Activated B cell treated with CpG ODN at 0.5 μM for 24 hours (primary cell): ENCODE measurements at regions not wholly inside any gene's neighbourhood (a gene's known extent, or its start where the extent isn't known, plus 50 kb on each side); places are given as distances from the start of the nearest gene placed in this dataset.

ENCODE experiments used
- ATAC-seq: fragments of 200-7000 bp; cut with Tn5 transposase; one replicate; pipeline ENCODE4 v1.10.0; 2021; ENCODE audit warnings: low read depth, mild to moderate bottlenecking, moderate library complexity
- CTCF ChIA-PET: fragments of 350-600 bp; sonication (Branson Sonifier 250); formaldehyde crosslinking; loops from one replicate; lab custom pipeline; 2021; ENCODE audit warnings: antibody characterized with exemption; lab: Charles Lee
- POLR2A ChIA-PET: fragments of 350-600 bp; sonication (Branson Sonifier 250); formaldehyde crosslinking; loops from one replicate; lab custom pipeline; 2021; ENCODE audit warnings: antibody characterized with exemption; lab: Charles Lee
- DNase-seq: peaks from one replicate; pipeline ENCODE4 v3.0.0; 2022
- H3K27ac Mint-ChIP-seq: one replicate; pipeline ENCODE4 v1.8.0; 2020; ENCODE audit warnings: mixed read lengths
- H3K27me3 Mint-ChIP-seq: one replicate; pipeline ENCODE4 v1.8.0; 2021; ENCODE audit warnings: mixed read lengths
- H3K36me3 Mint-ChIP-seq: one replicate; pipeline ENCODE4 v1.8.0; 2021; ENCODE audit warnings: low read depth, mixed read lengths
- H3K4me1 Mint-ChIP-seq: one replicate; pipeline ENCODE4 v1.8.0; 2021; ENCODE audit warnings: mixed read lengths
- H3K4me3 Mint-ChIP-seq: one replicate; pipeline ENCODE4 v1.8.0; 2020; ENCODE audit warnings: mild to moderate bottlenecking, mixed read lengths
- H3K9me3 Mint-ChIP-seq: one replicate; pipeline ENCODE4 v1.8.0; 2020; ENCODE audit warnings: mixed read lengths
- intact Hi-C: fragments of 100-400 bp; cut with micrococcal nuclease; formaldehyde crosslinking; loops from one replicate; pipeline ENCODE4 v1.15.1; 2024
- TF ChIP-seq, protein P1 (sequence below): fragments of 200-600 bp; IDR thresholded peaks from one replicate; pipeline ENCODE4 v1.8.0; 2022; ENCODE audit warnings: antibody characterized with exemption, mild to moderate bottlenecking

DNA sequence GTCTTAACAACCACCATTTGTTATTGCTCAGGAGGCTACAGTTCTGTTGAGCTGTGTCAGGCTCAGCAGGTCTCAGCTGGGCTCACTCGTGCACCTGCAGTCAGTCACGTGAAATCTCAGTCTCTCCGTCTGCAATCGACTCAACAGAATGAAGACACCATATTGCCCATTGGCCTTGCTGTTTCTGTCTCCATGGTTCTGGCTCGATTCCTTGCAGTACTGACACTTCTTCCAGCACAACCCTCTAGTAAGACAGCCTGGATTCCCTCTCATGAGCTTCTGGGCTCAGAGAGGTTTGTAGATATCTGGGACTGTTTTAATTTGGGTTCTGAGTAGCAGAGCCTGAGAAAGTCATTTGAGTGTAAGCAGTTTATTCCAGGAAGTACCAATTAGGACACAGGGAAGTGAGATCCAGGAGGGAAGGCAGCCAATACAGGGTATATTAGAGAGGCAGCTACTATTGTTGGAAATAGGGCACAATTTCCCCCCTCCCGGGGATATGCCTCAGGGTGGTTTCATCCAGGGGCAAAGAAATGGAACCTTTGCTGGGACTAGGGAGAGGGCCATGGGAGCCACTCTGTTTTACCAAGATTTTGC, 87.4 kb upstream of the RALGAPA2 start:
- Mint-ChIP-seq H3K9me3 (no peaks in the 10 kb centered on the region), H3K4me3 (no peak overlapping the region), H3K36me3 (no peaks in the 10 kb centered on the region), H3K27ac (no peak overlapping the region), H3K27me3 (peaks cover 16% of the 10 kb centered on the region), H3K4me1 (no peaks in the 10 kb centered on the region)
- POLR2A ChIA-PET: no interaction called here
- ATAC-seq (no peak), DNase-seq (no peak)
- intact Hi-C loops: no loop called here
- TF ChIP-seq, protein P1, sequence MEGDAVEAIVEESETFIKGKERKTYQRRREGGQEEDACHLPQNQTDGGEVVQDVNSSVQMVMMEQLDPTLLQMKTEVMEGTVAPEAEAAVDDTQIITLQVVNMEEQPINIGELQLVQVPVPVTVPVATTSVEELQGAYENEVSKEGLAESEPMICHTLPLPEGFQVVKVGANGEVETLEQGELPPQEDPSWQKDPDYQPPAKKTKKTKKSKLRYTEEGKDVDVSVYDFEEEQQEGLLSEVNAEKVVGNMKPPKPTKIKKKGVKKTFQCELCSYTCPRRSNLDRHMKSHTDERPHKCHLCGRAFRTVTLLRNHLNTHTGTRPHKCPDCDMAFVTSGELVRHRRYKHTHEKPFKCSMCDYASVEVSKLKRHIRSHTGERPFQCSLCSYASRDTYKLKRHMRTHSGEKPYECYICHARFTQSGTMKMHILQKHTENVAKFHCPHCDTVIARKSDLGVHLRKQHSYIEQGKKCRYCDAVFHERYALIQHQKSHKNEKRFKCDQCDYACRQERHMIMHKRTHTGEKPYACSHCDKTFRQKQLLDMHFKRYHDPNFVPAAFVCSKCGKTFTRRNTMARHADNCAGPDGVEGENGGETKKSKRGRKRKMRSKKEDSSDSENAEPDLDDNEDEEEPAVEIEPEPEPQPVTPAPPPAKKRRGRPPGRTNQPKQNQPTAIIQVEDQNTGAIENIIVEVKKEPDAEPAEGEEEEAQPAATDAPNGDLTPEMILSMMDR: no peak
- CTCF ChIA-PET: interaction anchor here (1.7 kb wide), 1 partner anchor 9 kb away, joined by 4 read pairs; no protein-coding TSS in a partner anchor

DNA sequence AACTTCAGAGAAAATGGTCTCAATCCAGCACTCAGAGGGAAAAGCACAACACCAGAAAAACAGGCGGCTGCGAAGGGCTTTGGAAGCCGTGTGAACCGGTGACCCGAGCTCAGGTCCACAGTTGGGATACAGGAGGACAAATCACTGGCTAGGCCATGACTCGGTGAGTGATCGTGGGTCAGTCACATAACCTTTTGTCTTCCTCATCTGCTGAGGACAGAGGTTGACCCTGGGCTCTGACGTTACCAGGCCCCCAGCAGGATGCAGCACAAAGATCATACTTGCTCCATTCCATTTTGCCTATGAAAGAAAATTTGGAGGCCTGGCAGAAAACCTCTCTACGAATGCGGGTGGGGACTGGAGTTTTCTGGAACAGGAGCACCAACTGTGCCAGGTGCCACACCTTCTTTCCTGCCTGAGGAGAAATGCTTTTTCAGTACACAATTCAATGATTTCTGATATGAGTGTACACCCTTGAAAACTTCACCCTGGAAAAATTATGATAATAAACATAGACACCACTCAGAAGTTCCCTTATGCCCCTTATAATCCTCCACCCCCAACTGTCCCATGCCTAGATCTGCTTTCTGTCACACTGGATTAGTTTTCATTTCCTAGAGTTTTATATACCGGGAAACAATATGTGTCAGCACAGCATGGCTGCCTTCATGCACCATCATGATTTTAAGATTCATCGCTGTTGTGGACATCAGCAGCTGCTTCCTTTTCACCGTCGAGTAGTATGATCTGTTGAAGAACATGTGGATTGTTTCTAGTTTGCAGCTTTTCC, 85.3 kb upstream of the RALGAPA2 start:
- POLR2A ChIA-PET: no interaction called here
- no peak for DNase-seq

GRCh38 chr20:20796766-20797440, 84.5 kb upstream of the RALGAPA2 start:
- no peaks in the 10 kb centered on the region for H3K4me1 Mint-ChIP-seq
- H3K4me3 Mint-ChIP-seq: no peak overlapping the region
- CTCF ChIA-PET: no interaction called here
- TF ChIP-seq, protein P1: no peak
- no peaks in the 10 kb centered on the region for H3K36me3 Mint-ChIP-seq
- DNase-seq: no peak
- POLR2A ChIA-PET: no interaction called here
- no peak for ATAC-seq
- intact Hi-C loops: no loop called here
- peaks cover 12% of the 10 kb centered on the region for H3K27me3 Mint-ChIP-seq
- no peaks in the 10 kb centered on the region for H3K9me3 Mint-ChIP-seq
- no peak overlapping the region for H3K27ac Mint-ChIP-seq

More for the DNA sequence above, 85.3 kb upstream of the RALGAPA2 start:
- Mint-ChIP-seq H3K4me1 (no peaks in the 10 kb centered on the region), H3K4me3 (no peak overlapping the region), H3K27ac (no peak overlapping the region), H3K9me3 (no peaks in the 10 kb centered on the region), H3K27me3 (peaks cover 12% of the 10 kb centered on the region), H3K36me3 (no peaks in the 10 kb centered on the region)
- TF ChIP-seq, protein P1: no peak
- ATAC-seq: no peak
- intact Hi-C loops: no loop called here
- CTCF ChIA-PET: no interaction called here

- intact Hi-C loops: no loop called here
- Mint-ChIP-seq H3K4me3 (no peak overlapping the region), H3K4me1 (no peaks in the 10 kb centered on the region), H3K36me3 (no peaks in the 10 kb centered on the region), H3K27ac (no peak overlapping the region), H3K27me3 (peaks cover 12% of the 10 kb centered on the region), H3K9me3 (no peaks in the 10 kb centered on the region)
- TF ChIP-seq, protein P1: no peak
- ATAC-seq (no peak), DNase-seq (no peak)
- ChIA-PET POLR2A (no interaction called here), CTCF (no interaction called here)
These were observed 83.3 kb upstream of the RALGAPA2 start for GRCh38 chr20:20795721-20796120.

DNA sequence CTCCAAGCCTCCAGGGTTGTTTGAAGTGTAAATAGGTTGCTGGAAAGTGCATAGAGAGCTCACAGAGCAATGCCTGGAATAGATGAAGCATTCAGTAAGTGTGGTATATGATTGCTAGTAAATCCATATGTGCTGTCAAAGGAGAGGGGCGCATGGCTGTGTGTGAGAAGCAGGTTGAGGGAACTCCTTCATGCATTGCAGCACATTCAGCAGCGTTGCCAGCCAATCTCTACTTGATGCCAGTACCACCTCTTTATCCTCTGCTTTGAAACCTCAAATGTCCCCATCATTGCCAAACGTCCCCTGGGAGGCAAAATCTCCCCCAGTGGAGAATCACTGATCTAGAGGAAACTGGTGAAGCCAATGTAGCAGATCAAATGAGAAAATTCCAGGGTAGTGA, 82.7 kb upstream of the RALGAPA2 start:
- no peak for ATAC-seq
- CTCF ChIA-PET: no interaction called here

More for the DNA sequence above, 82.7 kb upstream of the RALGAPA2 start:
- H3K36me3 Mint-ChIP-seq: no peaks in the 10 kb centered on the region
- no peak overlapping the region for H3K4me3 Mint-ChIP-seq
- POLR2A ChIA-PET: no interaction called here
- TF ChIP-seq, protein P1: no peak
- no peaks in the 10 kb centered on the region for H3K4me1 Mint-ChIP-seq
- H3K27me3 Mint-ChIP-seq: peaks cover 12% of the 10 kb centered on the region
- no peak for DNase-seq
- no peak overlapping the region for H3K27ac Mint-ChIP-seq
- no peaks in the 10 kb centered on the region for H3K9me3 Mint-ChIP-seq
- intact Hi-C loops: no loop called here
